ENCODE measurements at regions not wholly inside any gene's neighbourhood (a gene's known extent, or its start where the extent isn't known, plus 50 kb on each side); places are given as distances from the start of the nearest gene placed in this dataset.
"Not testable (repeated sequence)": the region's sequence is repeated elsewhere in the genome, so short reads cannot be mapped to it uniquely, and the experiment has no call there.

DNA sequence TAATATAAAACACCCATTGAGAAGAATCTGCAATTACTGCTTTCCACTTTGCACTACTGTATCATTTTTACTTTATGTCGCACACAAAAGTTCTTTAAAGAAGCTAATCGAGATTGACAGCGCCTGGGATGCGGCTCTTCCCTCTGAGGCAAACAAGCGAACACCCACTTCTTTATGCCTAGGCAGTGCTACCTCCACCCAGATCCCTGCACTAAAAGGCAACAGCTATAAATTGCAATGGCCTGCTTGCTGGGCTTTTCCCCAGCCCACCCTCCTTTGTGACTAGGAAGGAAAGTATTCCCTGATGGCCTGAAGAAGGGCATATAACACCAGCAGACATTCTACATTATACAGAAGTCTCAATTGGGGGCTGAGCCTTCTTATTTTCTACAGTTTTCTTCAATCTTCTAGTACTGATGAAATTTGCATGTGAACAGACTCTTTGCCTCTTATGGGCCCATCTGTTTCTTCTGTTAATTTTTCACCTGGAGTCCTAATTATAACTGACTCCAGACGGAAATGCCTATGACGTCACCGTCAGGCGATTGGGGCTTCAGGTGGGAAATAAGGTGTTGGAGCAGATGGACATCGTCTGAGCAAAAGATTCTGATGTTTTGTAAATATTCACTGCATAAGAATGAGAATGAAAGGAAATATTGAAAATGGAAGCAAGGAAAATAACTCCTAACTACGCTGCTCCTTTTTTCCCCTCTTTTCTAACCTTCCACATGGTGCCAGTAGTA, 138.9 kb upstream of the DCC start:
- DNase-seq (ENCODE audit: low spot score): no peak

DNA sequence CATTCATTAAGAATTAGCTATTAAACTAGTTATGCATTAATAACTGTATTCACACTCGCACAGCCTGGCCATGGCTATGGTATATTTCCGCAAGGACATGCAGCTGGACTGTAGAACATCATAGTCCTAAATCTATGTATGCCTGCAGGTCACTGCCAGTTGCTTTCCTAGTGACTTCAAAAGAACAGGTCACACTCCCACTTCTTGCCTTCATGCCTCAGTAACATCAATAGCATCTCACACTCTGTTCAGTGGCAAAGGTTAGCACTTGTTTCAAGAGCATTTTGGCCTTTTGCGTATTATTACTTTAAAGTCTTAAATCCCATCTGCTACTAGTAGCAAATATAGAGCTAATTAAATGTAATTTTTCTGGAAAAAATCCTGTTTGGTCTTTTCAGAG, 131.4 kb upstream of the DCC start:
- DNase-seq (ENCODE audit: low spot score): no peak

GRCh38 chr18:52216109-52216508, 123.9 kb upstream of the DCC start:
- no peak for DNase-seq (ENCODE audit: low spot score)

DNA sequence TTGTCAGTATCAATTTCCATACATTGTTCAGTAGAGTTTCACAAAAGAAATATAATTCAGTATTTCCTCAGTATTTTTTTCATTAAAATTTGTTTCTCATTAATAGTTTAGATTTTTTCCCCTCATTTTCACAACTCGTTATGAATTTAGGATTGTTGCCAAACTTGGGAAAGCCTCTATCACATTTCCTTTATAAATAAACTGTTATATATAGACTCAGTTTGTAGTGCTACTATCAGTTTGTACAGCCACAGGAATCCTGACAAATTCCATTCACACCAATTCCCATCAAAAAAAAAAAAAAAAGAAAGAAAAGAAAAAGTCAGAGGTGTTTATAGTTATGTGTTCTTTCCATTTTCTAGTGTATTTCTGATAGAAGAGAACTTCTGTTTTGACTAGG, 123.3 kb upstream of the DCC start:
- no peak for DNase-seq (ENCODE audit: low spot score)

DNA sequence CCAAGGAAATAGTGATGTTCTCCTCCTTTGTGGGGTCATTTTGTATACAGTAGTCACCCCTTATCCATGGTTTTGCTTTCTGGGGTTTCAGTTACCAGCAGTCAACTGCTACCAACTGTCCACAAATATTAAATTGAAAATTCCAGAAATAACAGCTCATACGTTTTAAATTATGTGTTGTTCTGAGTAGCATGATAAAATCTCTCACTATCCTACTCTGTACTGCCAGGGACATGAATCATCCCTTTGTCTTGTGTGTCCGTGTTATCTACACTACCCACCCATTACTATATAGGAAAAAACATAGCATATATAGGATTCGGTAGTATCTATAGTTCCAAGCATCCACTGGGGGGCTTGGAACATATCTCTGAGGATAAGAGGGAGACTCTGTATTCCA, 120.9 kb upstream of the DCC start:
- no peak for DNase-seq (ENCODE audit: low spot score)

DNA sequence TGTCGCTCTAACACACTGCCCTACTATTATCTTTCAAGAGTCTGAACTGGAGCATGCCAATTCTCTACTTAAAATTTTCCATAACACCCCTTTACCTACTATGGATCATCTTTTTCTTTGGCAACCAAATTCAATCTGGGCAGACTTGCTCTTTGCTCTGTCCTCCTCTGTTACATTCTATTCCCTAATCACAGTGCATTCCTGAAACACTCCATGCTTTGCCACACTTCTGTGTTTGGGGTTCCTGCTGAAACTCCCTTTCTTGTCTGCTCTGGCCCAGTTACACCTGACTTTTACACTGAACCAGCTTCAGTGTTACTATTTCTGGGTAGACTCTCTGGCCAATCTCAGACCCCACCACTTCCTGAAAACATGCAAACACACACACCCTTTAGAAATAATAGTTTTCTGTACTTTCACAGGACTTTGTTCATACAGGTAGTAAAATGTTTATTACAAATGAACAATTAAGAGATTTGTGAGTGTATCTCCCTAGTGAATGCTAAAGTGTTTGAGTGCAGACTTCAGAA, 119.9 kb upstream of the DCC start:
- no peak for DNase-seq (ENCODE audit: low spot score)

- no peak for DNase-seq (ENCODE audit: low spot score)
Measured at GRCh38 chr18:52222211-52222610, 117.8 kb upstream of the DCC start.

DNA sequence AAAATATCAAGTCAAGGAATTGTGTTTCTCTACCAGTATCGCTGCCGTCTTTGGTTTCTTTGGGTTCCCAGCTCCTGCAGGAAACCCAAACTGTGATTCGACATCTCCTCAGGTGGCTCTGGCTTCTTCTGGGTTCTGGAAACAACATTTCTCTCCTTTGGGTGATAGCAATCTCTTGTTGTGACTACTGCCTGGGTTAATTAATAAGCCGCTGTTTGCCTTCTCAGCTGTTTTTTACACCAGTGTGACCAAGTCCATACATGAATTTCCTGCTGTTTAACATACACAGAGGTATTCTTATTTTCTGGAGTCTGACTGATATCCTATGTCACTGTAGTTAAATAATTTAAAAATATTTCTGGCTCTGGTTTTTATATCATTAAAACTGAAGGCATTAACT, 112.5 kb upstream of the DCC start:
- DNase-seq (ENCODE audit: low spot score): no peak

DNA sequence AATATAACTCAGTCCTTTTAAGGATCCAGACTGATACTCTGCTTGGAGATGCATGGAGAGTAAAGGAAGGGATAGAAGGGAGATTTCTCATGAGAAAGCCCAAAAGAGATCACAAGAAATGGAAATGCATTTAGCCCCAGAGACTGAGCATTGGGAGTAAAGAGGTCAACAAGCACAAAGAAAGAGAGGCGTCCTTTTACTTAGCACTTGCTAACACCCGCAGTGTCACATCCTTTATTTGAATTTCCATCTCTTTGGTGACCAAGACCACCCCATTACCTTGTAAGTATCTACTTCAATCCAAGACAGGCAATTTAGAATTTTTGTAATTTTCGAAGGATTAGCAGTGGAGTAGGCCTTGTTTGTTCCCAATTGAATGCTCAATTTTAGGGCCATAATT, 111.8 kb upstream of the DCC start:
- DNase-seq (ENCODE audit: low spot score): no peak

DNA sequence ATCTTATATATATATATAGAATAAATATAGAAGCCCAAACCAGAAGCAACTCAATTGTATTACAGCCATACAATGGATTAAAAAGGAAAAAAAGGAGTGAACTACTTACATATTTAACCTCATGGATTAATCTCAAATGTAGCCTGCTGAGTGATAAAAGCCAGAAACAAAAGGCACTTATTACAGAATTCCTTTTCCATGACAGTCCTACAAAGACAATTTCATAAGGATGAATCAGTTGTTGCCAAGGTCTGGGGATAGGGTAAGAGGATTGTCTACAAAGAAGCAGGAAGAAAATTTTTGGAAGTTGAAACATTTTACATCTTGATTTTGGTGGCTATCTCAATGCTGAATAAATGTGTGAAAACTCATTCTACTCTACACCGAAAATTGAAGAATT, 103.9 kb upstream of the DCC start:
- no peak for DNase-seq (ENCODE audit: low spot score)

DNA sequence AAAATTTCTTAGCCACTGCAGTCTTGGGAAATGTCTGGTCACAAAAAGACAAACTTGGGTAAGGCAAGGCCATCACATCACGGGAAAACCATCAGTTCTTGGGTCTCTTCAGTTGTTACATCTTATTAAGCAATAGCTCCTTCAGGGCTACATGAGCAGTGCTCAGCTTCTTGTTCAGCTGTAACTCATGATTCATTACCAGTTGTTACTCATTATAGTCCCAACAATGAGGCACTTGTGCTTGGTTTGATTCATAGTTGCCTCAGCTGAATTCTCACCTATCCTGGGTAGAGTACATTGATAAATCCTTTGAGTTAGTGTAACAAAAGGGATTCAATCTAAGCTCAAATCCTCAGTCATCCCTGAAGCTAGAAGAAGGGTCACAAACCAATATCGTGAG, 102.4 kb upstream of the DCC start:
- no peak for DNase-seq (ENCODE audit: low spot score)

GRCh38 chr18:52242711-52243110, 97.3 kb upstream of the DCC start:
- no peak for DNase-seq (ENCODE audit: low spot score)

DNA sequence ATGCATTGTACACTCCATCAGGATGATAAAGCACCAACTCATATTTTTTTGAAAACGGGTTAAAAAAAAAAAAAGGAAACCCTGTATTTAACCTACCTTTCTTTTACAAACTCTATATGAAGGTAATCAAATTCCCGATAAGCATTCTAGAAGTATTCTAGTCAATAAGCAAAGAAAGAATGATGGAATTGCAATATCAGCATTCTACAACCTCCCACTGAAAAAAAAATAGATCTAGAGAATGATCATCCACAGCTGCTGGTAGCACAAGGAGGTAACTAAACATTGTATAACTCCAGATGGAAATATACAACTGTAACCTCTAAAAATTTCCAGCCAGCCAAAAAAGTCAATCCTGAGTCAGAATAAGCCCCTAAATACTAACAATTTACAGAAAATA, 95.3 kb upstream of the DCC start:
- no peak for DNase-seq (ENCODE audit: low spot score)

GRCh38 chr18:52254367-52254766, 85.6 kb upstream of the DCC start:
- DNase-seq (ENCODE audit: low spot score): no peak

GRCh38 chr18:52257417-52257816, 82.6 kb upstream of the DCC start:
- not testable (repeated sequence) for DNase-seq (ENCODE audit: low spot score)

- no peak for DNase-seq (ENCODE audit: low spot score)
Measured at GRCh38 chr18:52275817-52276216, 64.2 kb upstream of the DCC start.

GRCh38 chr18:52277785-52278184, 62.2 kb upstream of the DCC start:
- no peak for DNase-seq (ENCODE audit: low spot score)

DNA sequence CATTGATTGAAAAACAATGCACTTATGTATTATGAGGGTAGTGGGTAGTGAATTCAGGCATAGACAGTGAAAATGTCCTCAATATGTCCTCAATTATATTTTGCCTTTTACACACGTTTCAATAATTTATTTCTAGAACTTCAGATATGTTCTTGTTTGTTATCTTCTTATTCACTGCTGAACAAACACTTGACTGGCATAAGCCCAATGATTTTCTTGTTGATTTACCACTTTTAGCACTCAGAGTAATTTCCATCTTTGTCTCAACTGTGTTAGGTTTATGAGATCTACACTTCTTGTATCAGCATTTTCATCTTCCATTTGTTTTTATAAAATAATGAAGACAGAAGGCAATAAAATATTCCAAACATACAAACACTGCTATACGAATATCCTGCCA, 61.8 kb upstream of the DCC start:
- DNase-seq (ENCODE audit: low spot score): no peak

DNA sequence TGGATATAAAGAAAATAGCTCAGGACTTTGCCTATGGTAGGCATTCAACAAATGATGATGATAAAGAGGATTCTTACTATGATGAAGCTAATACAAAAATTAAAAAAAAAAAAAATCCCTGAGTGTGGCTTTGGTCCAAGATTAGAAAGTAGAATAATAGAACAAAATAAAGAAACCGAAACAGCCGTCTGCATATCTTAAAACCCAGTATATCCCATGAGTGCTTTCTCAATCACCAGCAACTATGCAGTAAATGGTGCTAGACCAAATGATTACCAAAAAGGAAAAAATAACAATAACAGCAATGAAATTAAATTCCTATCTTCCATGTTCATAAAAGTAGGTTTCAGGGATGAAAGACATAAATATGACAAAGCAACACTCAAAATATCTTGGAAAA, 59.3 kb upstream of the DCC start:
- DNase-seq (ENCODE audit: low spot score): no peak

DNA sequence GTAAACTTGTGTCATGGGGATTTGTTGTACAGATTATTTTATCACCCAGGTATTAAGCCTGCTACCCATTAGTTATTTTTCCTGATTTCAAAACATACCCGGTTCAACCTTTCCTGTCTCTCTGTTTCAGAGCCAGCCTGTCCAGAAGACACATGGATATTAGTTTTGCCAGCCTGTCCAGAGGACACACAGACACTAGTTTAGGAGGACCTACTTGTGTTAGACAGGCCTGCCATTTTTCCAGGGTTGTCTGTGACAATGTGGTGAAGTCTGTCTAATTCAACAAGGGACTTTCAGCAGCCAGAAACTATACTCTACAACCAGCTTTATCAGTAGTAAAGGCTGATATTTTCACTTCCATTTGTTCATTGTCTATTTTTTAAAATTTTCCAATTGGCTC, 56.1 kb upstream of the DCC start:
- no peak for DNase-seq (ENCODE audit: low spot score)

- no peak for DNase-seq (ENCODE audit: low spot score)
Measured at GRCh38 chr18:52286675-52287074, 53.3 kb upstream of the DCC start.

- DNase-seq (ENCODE audit: low spot score): no peak
Measured at GRCh38 chr18:52287151-52287550, 52.8 kb upstream of the DCC start.

DNA sequence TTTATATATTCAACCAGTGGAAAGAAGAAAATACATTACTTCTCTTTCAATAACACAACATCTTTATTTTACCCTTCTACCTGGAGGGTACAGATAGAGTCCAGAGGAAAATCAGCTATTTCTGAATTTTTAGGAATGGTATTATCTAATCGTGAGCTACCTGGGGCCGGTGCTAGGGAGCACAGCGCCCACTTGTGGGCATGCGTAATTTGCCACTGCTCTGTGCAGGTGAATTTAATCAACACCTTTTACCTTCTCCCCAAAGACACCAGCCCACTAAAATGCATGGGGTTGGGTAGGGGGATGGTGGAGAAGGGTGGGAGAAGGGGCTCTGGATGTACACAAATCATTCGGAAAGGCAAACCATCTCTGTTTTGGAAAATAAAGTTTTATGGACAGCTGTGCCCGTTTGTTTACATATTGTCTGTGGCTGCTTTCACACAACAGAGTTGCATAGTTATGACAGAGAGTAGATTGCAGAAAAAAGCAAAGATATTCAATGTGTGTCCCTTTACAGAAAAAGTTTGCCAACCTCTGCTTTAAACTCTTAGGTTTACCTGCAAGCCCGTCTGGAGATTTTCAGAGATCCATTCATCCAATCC, 51.5 kb upstream of the DCC start:
- DNase-seq (ENCODE audit: low spot score): no peak

DNA sequence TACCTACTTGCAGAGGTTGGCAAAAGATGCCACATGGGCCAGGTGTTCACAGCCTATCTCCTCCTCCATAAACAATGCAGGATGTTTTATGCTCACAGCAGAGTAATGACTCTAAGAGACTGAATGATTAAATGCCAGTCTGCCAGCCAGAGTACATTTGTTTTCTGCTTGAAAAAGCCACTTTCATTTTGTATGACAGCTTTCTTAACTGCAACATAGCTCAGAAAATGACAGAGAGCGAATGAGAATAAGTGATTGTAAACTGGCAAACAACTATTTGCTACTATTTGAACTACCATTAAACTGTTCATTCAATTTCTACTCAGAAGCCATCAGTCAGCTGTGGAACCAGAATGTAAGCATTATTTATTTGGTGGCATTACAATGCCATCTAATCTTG, 50.6 kb upstream of the DCC start:
- DNase-seq (ENCODE audit: low spot score): no peak

Measured in hematopoietic multipotent progenitor cell treated with erythropoietin and hydrocortisone succinate and interleukin-3 and kit ligand, for 17 days (in vitro differentiated cells).